Neural progenitor cell (in vitro differentiated cells): ENCODE measurements at regions not wholly inside any gene's neighbourhood (a gene's known extent, or its start where the extent isn't known, plus 50 kb on each side); places are given as distances from the start of the nearest gene placed in this dataset.

Experiments used
- EZH2 ChIP-seq: fragments of 200-600 bp; sonication (generic); IDR thresholded peaks from 2 replicates; pipeline ENCODE4 v1.6.1; 2017; ENCODE audit warnings: antibody characterized with exemption, mild to moderate bottlenecking, moderate library complexity
- EZH2phosphoT487 ChIP-seq: fragments of 200-600 bp; sonication (generic); IDR thresholded peaks from 2 replicates; pipeline ENCODE4 v1.6.1; 2017; ENCODE audit warnings: antibody characterized with exemption
- TF ChIP-seq, protein P1 (sequence below): fragments of 200-600 bp; sonication (generic); IDR thresholded peaks from 2 replicates; pipeline ENCODE4 v1.5.1; 2017; ENCODE audit warnings: antibody characterized with exemption, mild to moderate bottlenecking

DNA sequence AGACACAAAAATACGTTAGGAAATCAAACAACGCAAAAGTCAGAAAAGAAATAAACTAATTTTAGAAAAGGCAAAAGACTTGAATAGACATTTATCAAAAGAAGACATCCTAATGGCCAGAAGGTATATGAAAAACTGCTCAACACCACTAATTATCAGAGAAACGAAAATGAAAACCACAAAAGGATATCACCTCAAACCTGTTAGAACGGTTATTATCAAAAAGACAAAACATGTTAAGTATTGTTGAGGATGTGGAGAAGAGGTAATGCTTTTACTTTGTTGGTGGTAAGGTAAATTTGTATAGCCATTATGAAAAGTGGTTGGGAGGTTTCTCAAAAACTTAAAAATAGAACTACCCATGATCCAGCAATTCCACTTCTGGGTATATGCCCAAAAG is 230.0 kb upstream of the RGMB start:
- TF ChIP-seq, protein P1, sequence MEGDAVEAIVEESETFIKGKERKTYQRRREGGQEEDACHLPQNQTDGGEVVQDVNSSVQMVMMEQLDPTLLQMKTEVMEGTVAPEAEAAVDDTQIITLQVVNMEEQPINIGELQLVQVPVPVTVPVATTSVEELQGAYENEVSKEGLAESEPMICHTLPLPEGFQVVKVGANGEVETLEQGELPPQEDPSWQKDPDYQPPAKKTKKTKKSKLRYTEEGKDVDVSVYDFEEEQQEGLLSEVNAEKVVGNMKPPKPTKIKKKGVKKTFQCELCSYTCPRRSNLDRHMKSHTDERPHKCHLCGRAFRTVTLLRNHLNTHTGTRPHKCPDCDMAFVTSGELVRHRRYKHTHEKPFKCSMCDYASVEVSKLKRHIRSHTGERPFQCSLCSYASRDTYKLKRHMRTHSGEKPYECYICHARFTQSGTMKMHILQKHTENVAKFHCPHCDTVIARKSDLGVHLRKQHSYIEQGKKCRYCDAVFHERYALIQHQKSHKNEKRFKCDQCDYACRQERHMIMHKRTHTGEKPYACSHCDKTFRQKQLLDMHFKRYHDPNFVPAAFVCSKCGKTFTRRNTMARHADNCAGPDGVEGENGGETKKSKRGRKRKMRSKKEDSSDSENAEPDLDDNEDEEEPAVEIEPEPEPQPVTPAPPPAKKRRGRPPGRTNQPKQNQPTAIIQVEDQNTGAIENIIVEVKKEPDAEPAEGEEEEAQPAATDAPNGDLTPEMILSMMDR, result no peak
- TF ChIP-seq EZH2, result no peak
- TF ChIP-seq EZH2phosphoT487, result no peak
